HuH-7 (cell line): ENCODE measurements at regions not wholly inside any gene's neighbourhood (a gene's known extent, or its start where the extent isn't known, plus 50 kb on each side); places are given as distances from the start of the nearest gene placed in this dataset.

Source experiments
- DNase-seq: peaks from one replicate; pipeline ENCODE4 v3.0.0; 2011; ENCODE audit warnings: low spot score

DNA sequence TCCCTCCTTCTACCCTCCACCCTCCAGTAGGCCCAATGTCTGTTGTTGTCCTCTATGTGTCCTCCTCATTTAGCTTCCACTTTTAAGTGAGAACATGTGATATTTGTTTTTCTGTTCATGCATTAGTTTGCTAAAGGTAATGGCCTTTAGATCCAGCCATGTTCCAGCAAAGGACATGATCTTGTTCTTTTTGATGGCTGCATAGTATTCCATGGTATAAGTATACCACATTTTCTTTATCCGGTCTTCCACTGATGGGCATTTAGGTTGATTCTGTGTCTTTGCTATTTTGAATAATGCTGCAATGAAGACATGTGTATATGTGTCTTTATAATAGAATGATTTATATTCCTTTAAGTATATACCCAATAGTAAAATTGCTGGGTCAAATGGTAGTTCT, 232.5 kb upstream of the PRR16 start:
- no peak for DNase-seq

DNA sequence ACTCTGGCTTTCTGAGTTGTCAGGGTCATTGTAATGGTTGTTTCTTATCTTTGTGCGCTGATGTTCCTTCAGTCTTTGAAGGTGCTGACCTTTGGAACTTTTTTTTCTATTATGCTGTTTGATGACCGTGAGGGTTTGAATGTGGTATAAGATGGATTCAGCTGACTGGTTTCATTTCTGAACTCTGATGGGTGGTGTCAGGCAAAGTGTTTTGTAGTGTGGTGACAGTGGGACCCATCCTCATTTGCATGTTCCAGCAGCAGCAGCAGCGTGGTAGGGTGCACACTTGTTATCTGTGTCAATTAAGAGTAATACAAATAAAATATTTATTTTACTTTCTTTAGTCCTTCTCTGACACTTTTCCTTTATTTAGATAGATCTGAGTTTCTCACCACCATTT, 227.7 kb upstream of the PRR16 start:
- no peak for DNase-seq

DNA sequence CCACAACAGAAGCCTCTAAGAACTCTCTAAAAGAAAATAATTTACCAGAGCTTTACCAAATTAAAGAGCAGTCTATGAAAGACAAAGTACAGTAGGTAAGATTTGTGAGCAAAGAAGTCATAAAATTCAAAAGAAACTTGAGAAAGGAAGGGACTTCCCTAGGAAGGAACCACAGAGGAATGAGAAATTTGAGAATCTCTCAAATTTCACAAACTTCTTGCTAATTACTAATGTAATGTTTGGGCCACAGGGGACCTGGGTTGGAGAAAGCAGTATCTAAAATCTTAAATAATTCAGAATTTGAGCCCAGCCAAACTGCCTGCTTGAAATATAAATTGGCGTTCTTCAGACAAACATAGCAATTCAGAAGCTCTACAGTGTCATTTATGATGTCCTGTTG, 225.0 kb upstream of the PRR16 start:
- DNase-seq: no peak

DNA sequence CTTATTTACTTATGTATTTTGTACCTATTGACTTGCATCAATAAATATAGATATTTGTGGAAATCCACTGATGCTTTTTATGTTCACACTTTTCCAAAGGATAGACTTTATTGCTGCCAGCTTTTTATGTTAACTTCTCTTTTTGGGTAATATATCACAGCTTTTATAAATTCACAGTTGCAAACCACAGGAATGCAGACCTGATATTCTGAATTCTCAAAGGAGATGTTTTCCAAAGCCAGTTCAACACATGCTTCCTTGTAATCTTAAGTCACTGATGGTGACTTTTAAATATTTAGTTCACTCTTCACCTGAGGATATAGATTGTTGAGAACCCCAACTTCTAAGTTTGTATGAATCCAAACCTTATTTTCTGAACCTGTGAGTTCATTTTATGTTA, 223.4 kb upstream of the PRR16 start:
- DNase-seq: no peak

DNA sequence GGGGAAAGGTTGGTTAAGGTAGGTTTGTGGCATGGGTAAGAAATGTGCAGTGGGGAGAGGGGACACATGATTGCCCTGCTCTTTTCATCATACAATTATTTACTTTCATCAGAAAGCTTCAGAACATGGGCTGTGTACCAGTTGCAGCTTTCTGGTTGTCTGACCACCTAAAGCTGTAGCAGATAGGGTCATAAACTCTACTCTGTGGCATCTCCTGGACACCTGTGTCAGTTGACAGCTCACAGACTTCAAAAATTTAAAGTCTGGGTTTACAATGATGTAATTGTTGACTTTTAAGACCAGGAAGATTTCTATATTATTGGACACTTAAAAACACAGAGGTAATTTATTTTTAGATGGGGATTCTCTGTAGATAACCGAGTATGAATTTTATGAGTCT, 222.7 kb upstream of the PRR16 start:
- DNase-seq: no peak

DNA sequence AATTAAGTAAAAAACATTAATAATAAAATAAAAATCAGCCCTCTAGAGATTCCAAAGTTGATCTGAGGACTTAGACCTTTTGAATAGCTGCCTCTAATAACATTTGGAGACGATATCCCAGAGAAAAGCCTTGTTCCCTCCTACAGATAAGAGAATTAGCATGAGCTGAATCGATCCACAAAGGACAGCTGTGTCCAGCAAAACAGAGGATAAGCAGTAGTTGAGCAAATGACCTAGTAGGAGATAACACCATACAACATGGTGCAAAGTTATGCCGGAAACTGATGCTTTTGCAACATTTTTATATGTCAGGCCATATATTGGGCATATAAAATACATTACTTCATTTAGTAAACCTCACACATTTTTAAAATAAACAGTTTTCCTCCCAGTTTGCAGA, 212.2 kb upstream of the PRR16 start:
- no peak for DNase-seq

DNA sequence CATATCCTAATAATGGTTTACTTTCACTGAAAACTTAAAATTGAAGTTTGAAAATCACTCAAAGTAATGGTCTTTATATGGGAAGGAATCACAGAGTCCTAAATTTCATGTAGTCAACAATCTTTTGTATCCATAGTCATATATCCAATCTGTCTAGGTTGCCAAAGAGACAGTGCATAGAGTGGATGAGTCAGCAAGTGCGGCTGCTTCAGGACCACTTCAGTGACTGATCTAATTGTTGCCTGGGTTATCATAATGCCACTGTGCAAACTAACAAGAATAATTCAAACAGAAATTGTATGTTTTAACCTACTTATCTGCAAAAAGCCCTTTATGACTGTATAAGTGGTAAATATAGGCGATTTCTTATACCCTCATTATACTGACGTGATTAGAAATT, 211.3 kb upstream of the PRR16 start:
- no peak for DNase-seq

DNA sequence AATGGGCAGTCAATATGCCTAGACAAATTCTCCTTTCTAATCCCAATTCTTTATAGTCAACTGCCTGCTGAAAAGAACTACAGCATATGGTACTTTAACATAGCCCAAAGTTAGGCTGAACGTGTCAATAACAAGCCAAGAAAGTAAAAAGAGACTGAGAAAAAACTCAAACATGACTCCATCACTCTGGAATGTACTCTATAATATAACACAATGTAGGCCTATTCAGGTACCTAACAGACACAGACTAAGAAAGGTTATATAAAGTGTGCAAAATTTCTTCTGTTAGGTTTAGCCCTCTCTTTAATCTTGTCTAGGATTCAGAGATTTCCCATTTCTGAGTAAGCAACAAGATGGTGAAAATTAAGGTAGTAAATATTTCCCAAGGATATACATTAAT, 209.7 kb upstream of the PRR16 start:
- no peak for DNase-seq

DNA sequence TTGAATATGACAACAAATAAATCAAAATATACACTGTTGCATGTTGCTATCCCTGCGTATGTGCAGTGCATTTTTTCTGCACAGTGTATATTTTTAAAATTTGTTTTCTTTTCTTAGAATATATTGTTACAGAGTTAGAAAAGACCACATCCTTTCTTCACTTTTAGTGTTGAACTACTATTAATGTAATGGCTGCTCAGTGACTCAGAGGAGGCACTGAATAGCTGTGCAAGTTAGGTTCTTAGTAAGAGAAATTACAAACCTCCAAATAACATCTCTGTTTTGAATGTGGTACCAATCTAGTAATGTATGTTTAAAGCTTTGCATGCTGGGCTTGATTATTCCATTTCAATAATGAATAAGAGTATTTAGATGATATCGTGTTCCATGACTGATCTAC, 208.9 kb upstream of the PRR16 start:
- DNase-seq: no peak

DNA sequence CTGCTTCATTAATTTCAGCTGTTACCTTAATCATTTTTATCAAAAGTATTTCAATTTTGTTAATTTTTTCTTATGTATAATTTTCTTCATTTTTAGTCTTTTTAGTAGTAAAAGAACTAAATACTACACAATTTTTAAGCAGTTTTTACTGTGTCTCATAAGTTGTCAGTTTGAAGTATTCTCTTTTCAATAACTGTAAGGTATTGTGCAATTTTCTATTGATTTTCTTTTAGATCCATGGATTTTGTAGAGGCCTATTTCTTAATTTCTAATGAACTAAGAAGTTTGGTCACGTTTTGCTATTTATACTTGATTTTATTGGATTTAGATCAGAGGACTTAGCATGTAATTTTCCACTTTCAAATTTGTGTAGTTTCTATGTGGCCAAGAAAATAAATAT, 207.7 kb upstream of the PRR16 start:
- DNase-seq: no peak

DNA sequence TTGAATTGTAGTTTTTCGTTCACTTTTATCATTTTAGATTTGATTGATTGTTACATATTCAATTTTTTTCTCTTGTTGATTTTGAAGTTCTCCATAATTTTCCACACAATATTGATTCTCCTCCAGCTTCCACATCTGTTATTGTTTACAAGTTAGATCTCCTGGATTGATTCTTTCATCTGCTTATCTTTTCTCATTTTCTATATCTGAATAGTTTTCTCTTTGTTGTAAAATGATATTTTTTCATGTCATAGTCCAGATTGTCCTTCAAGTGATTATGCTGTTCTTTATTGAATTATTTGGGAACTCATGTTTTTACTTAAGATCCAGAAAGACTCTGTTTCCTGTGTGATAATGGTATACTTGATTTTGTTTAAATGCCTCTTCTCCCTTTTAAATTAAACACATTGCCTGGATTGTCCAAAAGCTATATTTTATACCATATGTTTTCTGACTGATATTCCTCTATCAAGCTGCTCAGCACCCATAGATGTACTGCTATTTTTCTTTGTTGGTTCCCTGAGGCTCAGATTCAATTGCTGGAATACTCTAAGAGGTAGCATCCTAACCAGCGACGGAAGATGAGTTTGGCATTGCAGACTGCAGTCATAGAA, 206.6 kb upstream of the PRR16 start:
- no peak for DNase-seq

DNA sequence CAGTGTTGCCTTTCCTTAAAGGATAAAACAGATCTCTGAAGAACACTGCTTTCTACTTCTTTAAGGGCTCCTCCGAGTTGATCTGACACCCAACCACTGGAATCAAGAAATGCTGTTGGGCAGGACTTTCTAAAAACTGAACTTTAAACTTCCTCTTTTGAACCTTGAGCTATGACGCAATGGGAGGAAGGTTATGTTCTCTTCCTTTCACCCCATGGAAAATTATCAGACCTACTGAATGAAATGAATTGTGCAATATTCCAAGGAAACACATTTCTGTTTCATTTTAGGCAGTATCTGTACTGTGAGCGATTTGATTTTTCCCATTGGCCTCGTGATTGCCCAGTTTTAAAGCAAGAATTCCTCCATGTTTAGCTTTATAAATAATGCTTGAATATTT, 206.0 kb upstream of the PRR16 start:
- DNase-seq: no peak

DNA sequence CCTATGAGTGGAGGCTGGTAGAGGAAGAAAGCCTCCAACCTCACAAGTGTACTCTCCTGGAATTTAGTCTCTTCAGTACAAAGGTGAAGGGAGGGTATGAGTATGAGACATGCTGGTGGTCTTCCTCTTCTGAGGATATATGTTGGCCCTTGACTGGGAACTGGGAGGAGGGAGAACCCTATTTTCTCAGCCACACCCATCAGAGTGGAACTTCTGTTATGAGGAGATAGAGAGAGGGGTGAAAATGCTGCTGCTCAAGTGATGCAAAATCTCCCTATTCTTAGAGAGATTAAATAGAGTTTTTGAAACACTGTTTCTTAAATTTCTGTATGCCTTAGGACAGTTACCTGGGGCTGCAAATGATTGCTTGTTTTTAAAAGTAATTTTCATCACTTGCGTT, 203.4 kb upstream of the PRR16 start:
- DNase-seq: no peak

DNA sequence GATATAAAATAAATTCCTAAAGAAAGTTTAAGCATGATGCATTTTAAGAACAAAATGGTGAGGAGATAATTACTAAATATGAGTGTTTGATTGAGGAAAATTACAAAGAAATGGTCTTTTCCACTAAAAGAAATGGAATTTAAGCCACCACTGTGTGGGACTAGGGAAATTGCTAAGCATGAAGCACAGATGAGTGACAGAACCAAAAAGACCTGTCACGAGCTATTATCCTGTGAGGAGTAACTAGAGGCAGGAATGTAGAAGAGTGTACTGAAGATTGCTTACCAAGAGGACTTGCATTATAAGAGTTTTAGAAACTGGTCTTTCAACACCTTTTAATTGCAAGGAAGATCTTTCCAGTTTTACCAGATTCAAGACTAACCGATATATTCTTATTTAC, 193.6 kb upstream of the PRR16 start:
- DNase-seq: no peak

DNA sequence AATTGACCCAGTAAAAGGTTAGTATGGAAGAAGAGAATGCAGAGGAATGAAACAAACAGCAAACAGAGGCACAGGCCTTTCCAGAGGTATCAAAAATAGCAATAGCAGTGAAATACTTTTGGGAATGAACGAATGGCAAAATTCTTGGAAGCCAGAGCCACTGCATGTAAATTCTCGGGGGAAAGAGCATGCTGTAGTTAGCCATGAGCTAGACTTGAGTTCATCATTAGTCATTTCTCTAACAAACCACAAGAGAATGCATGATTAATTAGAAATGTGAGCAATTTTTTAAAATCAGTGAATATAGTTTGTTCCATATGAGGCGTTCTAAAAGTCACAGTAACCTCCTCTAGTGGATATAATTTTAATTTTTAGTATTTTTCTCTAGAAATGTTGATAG, 170.3 kb upstream of the PRR16 start:
- DNase-seq: no peak

DNA sequence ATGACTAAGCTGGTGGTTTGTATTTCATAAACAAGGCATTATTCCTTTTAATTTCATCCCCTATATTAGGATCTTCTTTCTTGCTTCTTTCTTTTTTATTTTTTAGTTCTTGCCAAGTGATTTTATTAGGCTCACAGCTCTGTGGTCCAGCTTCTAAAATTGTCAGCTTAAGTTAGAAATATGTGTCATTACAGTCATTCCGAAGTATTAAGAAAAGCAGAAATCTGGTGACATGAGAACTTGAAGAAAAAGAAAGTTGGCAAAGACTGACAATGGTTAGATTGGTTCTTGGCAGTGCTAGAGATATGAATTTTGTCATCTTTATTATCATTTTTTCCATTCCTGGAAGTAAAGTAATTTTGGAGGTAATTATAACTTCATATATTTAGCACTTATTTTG, 166.5 kb upstream of the PRR16 start:
- DNase-seq: no peak

DNA sequence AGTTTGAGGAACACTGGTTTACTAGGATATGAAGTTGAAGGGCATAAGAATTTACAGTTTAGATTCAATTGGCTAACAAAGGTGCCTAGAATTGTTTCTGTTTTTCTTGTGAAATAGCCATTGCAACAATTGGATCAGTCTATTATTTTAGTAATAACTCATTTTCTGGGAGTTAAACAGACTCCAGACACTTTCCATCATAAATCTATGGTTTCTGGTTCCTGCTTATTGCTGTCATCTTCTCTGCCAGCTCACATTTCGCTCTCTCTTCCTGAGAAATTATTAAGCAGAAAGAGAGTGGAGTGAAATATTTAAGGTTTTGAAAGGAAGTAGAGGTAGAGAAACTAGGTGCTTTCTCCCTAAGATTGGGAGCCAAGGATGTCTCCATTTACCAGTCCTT, 165.1 kb upstream of the PRR16 start:
- DNase-seq: no peak

DNA sequence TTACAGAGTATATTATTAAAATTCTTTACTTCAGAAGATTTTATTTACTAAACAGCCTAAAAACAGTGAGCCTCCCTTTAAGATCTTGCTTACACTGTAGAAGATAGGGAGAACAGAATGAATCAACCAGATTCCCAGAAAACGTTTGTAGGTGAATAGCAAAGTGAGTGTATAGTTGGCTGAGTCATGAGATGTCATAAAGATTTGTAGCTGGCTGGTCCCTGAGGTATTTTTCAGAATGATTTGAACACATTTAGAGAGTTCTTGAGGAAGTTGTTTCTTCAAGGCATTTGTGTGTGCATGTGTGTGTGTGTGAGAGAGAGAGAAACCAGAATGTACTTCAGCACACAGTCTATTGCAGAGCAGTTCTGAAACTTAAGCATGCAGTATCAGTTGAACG, 159.4 kb upstream of the PRR16 start:
- DNase-seq: no peak

DNA sequence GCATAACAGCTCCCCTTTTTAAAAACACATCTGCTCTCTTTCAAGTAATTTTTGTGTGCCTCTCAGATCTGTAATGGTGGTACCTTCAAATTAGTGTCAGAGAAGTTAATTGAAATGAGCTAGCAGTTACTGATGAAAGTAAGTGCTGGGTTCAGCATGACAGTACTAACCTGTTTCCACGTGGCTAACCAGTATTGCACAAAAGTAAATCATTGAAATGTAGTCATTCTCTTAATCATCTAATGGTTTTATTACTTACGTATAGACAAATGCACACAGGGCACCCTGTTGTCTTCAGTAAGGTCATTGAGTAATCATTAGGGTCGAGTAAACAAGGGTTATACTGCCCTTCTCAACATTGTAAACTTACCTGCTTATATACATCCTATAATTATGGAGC, 157.8 kb upstream of the PRR16 start:
- DNase-seq: peak; percentile 6

DNA sequence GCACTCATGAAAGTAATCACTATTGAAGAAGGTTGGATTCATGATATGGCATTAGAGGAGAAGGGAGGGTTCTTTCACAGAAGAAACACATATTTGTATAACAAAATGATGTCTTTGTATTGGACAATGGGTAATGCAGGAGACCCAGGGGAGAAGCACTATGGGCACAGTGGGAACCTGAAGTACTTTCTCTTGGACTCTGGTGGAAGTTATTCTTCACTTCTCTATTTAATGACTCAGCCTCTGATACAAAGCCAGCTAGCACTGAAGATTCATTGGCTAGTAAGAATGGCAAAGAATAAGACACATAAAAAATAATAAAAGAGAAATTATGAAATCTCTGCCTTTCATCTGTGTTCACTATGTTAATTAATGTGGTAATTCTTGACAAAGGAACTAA, 149.9 kb upstream of the PRR16 start:
- no peak for DNase-seq

DNA sequence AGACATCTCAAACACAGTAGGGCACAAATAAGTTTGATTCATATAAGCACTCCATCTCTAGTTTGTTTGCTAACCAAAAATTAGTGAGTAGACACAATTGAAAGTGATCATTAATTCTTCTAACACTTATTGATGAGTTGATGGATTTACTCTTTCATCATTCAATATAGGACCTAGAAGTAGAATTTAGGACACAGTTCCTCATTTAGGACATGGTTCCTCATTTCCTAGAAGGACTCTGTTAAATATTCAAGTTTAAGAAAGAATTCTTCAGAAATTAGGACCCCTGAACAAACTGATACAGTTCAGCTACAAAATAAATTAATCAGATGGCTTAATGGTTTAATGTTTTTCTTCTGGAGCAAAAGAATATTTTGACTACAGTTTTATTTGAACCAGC, 143.5 kb upstream of the PRR16 start:
- DNase-seq: no peak

DNA sequence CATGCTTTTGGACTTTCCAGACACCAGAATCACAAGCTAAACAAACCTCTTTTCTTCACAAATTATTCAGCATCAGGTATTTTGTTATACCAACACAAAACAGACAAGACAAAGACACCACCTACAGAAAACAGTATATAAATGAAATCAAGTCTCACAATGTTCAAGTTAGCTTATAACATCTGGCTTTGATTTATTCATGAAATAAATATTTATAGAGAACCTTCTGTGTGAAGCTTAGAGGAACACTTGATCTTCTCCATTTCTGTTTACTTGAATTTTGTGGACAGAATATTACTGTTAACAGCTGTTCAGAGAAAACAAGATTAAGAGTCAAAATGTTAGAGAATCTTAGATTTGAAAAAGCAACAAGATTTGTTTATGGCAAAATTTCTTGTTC, 137.4 kb upstream of the PRR16 start:
- no peak for DNase-seq

DNA sequence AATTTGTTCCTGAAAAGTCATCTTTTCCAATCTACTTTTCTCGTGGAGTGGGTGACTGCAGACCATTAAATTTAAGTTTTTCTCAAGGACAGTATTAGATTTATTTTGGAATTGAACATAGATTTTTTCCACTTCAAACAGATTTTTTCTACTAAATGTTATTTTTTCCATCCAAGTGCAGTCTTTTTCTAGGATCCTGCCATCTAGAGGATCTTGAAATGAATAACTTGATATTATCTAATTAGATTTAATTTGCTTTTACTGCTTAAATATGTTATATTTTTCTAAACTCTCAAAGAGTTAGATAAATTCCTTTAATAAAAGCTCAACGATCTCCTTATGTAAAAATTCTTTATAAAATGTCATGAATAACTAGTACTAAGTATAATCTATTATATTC, 136.9 kb upstream of the PRR16 start:
- no peak for DNase-seq

DNA sequence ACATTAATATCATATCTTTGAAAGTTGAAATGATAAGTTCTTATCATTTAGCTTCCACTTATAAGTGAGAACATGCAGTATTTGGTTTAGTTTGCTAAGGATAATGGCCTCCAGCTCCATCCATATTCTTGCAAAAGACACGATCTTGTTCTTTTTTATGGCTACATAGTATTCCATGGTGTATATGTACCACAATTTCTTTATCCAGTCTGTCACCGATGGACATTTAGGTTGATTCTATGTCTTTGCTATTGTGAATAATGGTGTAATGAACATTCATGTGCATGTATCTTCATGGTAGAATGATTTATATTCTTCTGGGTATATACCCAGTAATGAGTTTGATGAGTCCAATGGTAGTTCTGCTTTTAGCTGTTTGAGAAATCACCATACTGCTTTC, 135.0 kb upstream of the PRR16 start:
- no peak for DNase-seq

DNA sequence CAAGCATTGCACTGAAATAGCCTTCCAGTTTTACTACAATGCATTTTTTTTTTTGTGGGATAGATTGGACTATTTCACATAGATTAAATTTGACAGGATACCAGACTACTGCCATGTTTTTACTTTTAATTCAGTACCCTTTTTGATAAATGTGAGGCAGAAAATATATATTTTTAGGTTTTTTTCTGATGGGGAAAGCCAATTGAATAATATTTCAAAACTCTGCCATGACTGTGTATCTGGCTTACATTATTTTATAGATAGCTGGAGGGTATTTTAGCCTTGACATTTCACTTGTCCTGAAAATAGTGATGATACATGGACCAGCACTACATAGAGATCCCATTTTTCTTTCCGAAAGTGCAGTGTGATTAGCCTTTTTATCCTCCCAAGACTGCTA, 133.5 kb upstream of the PRR16 start:
- DNase-seq: no peak
